ENCODE measurements at regions not wholly inside any gene's neighbourhood (a gene's known extent, or its start where the extent isn't known, plus 50 kb on each side); places are given as distances from the start of the nearest gene placed in this dataset.

- no peak for DNase-seq
These were observed 141.8 kb downstream of the GRIN2B start for GRCh38 chr12:13839365-13840336.

GRCh38 chr12:13836099-13836498 is 145.3 kb downstream of the GRIN2B start:
- DNase-seq = no peak

- no peak for DNase-seq
These were observed 145.8 kb downstream of the GRIN2B start for GRCh38 chr12:13835652-13836051.

- no peak for DNase-seq
These were observed 147.2 kb downstream of the GRIN2B start for GRCh38 chr12:13834241-13834640.

GRCh38 chr12:13817131-13817530 is 164.3 kb downstream of the GRIN2B start:
- no peak for DNase-seq

- DNase-seq = no peak
These were observed 165.0 kb downstream of the GRIN2B start for GRCh38 chr12:13816394-13816793.

- no peak for DNase-seq
These were observed 169.2 kb downstream of the GRIN2B start for GRCh38 chr12:13812168-13812567.

- DNase-seq = peak; percentile 39
These were observed 170.3 kb downstream of the GRIN2B start for GRCh38 chr12:13811061-13811460.

- DNase-seq = no peak
These were observed 176.4 kb downstream of the GRIN2B start for GRCh38 chr12:13805041-13805440.

GRCh38 chr12:13801543-13801942 is 179.9 kb downstream of the GRIN2B start:
- no peak for DNase-seq

GRCh38 chr12:13799574-13799973 is 181.8 kb downstream of the GRIN2B start:
- DNase-seq = no peak

GRCh38 chr12:13798162-13798561 is 183.2 kb downstream of the GRIN2B start:
- no peak for DNase-seq

GRCh38 chr12:13794706-13795105 is 186.7 kb downstream of the GRIN2B start:
- DNase-seq = no peak

- DNase-seq = no peak
These were observed 191.1 kb downstream of the GRIN2B start for GRCh38 chr12:13790317-13790716.

- DNase-seq = no peak
These were observed 192.8 kb downstream of the GRIN2B start for GRCh38 chr12:13788626-13789025.

- DNase-seq = no peak
These were observed 194.8 kb downstream of the GRIN2B start for GRCh38 chr12:13786646-13787045.

- peak; percentile 32 for DNase-seq
These were observed 196.9 kb downstream of the GRIN2B start for GRCh38 chr12:13784504-13784903.

GRCh38 chr12:13780453-13780852 is 200.9 kb downstream of the GRIN2B start:
- DNase-seq = peak; percentile 93

GRCh38 chr12:13777374-13777773 is 204.0 kb downstream of the GRIN2B start:
- DNase-seq = no peak

GRCh38 chr12:13772264-13772663 is 209.1 kb downstream of the GRIN2B start:
- no peak for DNase-seq

- DNase-seq = no peak
These were observed 210.8 kb downstream of the GRIN2B start for GRCh38 chr12:13770576-13770975.

- DNase-seq = no peak
These were observed 211.4 kb downstream of the GRIN2B start for GRCh38 chr12:13769966-13770365.

- DNase-seq = no peak
These were observed 212.1 kb downstream of the GRIN2B start for GRCh38 chr12:13769273-13769672.

- no peak for DNase-seq
These were observed 216.7 kb downstream of the GRIN2B start for GRCh38 chr12:13764748-13765147.

GRCh38 chr12:13749389-13749788 is 232.0 kb downstream of the GRIN2B start:
- no peak for DNase-seq

Measured in NCI-H226 (cell line).